RWPE1 (cell line): ENCODE measurements at regions not wholly inside any gene's neighbourhood (a gene's known extent, or its start where the extent isn't known, plus 50 kb on each side); places are given as distances from the start of the nearest gene placed in this dataset.

Source experiments
- CTCF ChIA-PET: fragments of 350-600 bp; sonication (Branson Sonifier 250); formaldehyde crosslinking; extraction: SDS; loops from one replicate; lab custom pipeline; 2021; lab: Yijun Ruan, JAX
- POLR2A ChIA-PET: fragments of 400-600 bp; formaldehyde crosslinking; extraction: SDS; loops from one replicate; lab custom pipeline; 2020; ENCODE audit warnings: antibody characterized with exemption; ENCODE audit not compliant: low non-redundant PET; lab: Yijun Ruan, JAX
- DNase-seq: peaks from one replicate; pipeline ENCODE4 v3.0.0; 2012; ENCODE audit warnings: low spot score
- H3K27ac ChIP-seq: fragments of 450-650 bp; 2 replicates; pipeline ENCODE4 v1.5.1; 2017
- TF ChIP-seq, protein P1 (sequence below): fragments of 450-650 bp; conservative IDR thresholded peaks from 2 replicates; pipeline ENCODE4 v1.5.1; 2017; ENCODE audit warnings: low read depth, mild to moderate bottlenecking

GRCh38 chr22:47837703-47838102 lies 1075.3 kb downstream of the TBC1D22A start:
- no peak for DNase-seq
- TF ChIP-seq, protein P1, sequence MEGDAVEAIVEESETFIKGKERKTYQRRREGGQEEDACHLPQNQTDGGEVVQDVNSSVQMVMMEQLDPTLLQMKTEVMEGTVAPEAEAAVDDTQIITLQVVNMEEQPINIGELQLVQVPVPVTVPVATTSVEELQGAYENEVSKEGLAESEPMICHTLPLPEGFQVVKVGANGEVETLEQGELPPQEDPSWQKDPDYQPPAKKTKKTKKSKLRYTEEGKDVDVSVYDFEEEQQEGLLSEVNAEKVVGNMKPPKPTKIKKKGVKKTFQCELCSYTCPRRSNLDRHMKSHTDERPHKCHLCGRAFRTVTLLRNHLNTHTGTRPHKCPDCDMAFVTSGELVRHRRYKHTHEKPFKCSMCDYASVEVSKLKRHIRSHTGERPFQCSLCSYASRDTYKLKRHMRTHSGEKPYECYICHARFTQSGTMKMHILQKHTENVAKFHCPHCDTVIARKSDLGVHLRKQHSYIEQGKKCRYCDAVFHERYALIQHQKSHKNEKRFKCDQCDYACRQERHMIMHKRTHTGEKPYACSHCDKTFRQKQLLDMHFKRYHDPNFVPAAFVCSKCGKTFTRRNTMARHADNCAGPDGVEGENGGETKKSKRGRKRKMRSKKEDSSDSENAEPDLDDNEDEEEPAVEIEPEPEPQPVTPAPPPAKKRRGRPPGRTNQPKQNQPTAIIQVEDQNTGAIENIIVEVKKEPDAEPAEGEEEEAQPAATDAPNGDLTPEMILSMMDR = no peak
- POLR2A ChIA-PET = no interaction called here
- CTCF ChIA-PET = no interaction called here
- H3K27ac ChIP-seq = peak overlapping the region; percentile 85

- peak overlapping the region; percentile 85 for H3K27ac ChIP-seq
- ChIA-PET CTCF (no interaction called here), POLR2A (no interaction called here)
- TF ChIP-seq, protein P1 = no peak
- peak; percentile 6 for DNase-seq
Observed at GRCh38 chr22:47836957-47837356, 1074.5 kb downstream of the TBC1D22A start.

- ChIA-PET POLR2A (no interaction called here), CTCF (no interaction called here)
- TF ChIP-seq, protein P1 = no peak
- peak overlapping the region; percentile 85 for H3K27ac ChIP-seq
- DNase-seq = peak; percentile 13
Observed at GRCh38 chr22:47835726-47836125, 1073.3 kb downstream of the TBC1D22A start.

- CTCF ChIA-PET = interaction anchor here (0.6 kb wide), 1 partner anchor 53 kb away, joined by 3 read pairs; no protein-coding TSS in a partner anchor
- H3K27ac ChIP-seq = no peak overlapping the region
- no peak for DNase-seq
- POLR2A ChIA-PET = no interaction called here
- TF ChIP-seq, protein P1 = no peak
Observed at GRCh38 chr22:47826016-47826415, 1063.6 kb downstream of the TBC1D22A start.

GRCh38 chr22:47822422-47822821 lies 1060.0 kb downstream of the TBC1D22A start:
- POLR2A ChIA-PET = no interaction called here
- no peak overlapping the region for H3K27ac ChIP-seq
- DNase-seq = no peak
- CTCF ChIA-PET = no interaction called here
- TF ChIP-seq, protein P1 = no peak

DNA sequence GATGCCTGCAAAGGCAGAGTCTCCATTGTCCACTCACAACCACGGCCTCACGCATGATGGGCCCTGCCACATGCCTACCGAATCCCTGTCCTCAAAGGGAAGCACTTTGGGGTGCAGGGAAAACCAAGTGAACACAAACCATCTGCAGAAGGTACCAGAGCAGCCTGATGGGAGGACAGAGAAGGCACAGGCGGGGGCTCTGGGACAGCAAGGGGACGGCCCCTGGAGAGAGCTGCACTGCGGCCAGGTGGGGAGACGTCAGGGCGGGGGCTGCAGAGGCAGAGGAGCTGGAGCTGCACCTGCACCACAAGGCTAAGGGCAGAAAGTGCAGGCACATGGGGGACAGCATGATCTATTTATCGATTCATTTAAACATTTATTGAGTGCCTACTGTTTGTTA lies 1056.0 kb downstream of the TBC1D22A start:
- H3K27ac ChIP-seq = no peak overlapping the region
- POLR2A ChIA-PET = no interaction called here
- DNase-seq = no peak
- CTCF ChIA-PET = no interaction called here
- TF ChIP-seq, protein P1 = no peak
